Thyroid gland (tissue), 4 donors: ENCODE measurements at regions not wholly inside any gene's neighbourhood (a gene's known extent, or its start where the extent isn't known, plus 50 kb on each side); places are given as distances from the start of the nearest gene placed in this dataset.
"Not testable (repeated sequence)": the region's sequence is repeated elsewhere in the genome, so short reads cannot be mapped to it uniquely, and the experiment has no call there.

Experiments used
- DNase-seq, 2 donors: peaks; one replicate each; pipeline ENCODE4 v3.0.0-alpha.2; 2019
- H3K27ac ChIP-seq, 3 donors: fragments of 200-600 bp; sonication (generic); 1 replicate in 2 of 3; 2 replicates in 1 of 3; pipeline ENCODE4 v1.5.1; 2016 to 2019; ENCODE audit warnings: mild to moderate bottlenecking in 1 of 3, moderate library complexity in 1 of 3
- H3K27me3 ChIP-seq: fragments of 200-600 bp; sonication (generic); one replicate; pipeline ENCODE4 v1.5.1; 2019
- H3K36me3 ChIP-seq, 2 donors: fragments of 200-600 bp; sonication (generic); one replicate each; pipeline ENCODE4 v1.5.1; 2016 to 2019
- H3K4me1 ChIP-seq, 2 donors: fragments of 200-600 bp; sonication (generic); one replicate each; pipeline ENCODE4 v1.5.1; 2017 to 2019
- H3K4me3 ChIP-seq, 3 donors: fragments of 200-600 bp; sonication (generic); replicated peaks in 1 of 3; 1 replicate in 2 of 3; 2 replicates in 1 of 3; pipeline ENCODE4 v1.5.1; 2016; ENCODE audit warnings: mild to moderate bottlenecking in 1 of 3
- H3K9me3 ChIP-seq: fragments of 200-600 bp; sonication (generic); one replicate; pipeline ENCODE4 v1.5.1; 2017
- POLR2A ChIP-seq, 2 donors: fragments of 450-650 bp; IDR thresholded peaks; one replicate each; pipeline ENCODE4 v1.6.1; 2017; ENCODE audit warnings: antibody characterized with exemption in 2 of 2, mild to moderate bottlenecking in 2 of 2, moderate library complexity in 1 of 2
- WGBS, 2 donors: methylation state at CpG; one replicate each; pipeline ENCODE4 v1.1.5; 2017; 5-methylcytosine and 5-hydroxymethylcytosine counted together
- intact Hi-C: fragments of 100-400 bp; cut with DNase I; formaldehyde crosslinking; loops from one replicate; pipeline ENCODE4 v1.15.1; 2023
- TF ChIP-seq, protein P1 (sequence below), 6 experiments: fragments of 200-600 bp in 3 of 6; fragments of 450-650 bp in 3 of 6; sonication (generic) in 3 of 6; IDR thresholded peaks; one replicate each; pipeline ENCODE4 v1.5.1; 2016 to 2019; ENCODE audit warnings: antibody characterized with exemption in 6 of 6, mild to moderate bottlenecking in 2 of 6, inconsistent platforms in 1 of 6, moderate library complexity in 1 of 6

DNA sequence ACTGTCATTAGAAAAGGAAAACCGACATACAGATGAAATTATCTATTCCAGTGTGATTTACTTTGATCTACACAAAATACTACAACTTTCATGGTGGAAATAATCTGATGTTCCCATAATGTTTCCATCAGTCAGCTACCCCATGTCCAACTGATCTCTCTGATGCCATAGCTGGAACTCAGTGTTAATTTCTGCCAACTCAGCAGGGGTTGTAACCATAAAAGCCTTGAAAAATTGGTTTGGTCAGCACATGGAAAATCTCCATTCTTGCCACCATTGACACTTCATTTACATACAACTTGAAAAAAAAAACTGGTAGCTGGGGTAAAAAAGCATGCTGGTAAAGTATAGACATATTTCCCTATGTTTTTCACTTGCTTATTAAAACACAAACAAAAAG is 1463.7 kb downstream of the OTOL1 start:
- no peak for DNase-seq
- H3K27ac ChIP-seq: no peak overlapping the region
- no peaks in the 10 kb centered on the region for H3K4me1 ChIP-seq
- H3K4me3 ChIP-seq: no peak overlapping the region
- H3K27me3 ChIP-seq: no peaks in the 10 kb centered on the region
- no peaks in the 10 kb centered on the region for H3K36me3 ChIP-seq
- intact Hi-C loops: no loop called here
- H3K9me3 ChIP-seq: no peaks in the 10 kb centered on the region
- no peak for TF ChIP-seq POLR2A (IDR thresholded peaks at IDR 0.05)
- WGBS, 2 donors: 54 to 86% methylated on average over 1 of the region's 1 CpG

DNA sequence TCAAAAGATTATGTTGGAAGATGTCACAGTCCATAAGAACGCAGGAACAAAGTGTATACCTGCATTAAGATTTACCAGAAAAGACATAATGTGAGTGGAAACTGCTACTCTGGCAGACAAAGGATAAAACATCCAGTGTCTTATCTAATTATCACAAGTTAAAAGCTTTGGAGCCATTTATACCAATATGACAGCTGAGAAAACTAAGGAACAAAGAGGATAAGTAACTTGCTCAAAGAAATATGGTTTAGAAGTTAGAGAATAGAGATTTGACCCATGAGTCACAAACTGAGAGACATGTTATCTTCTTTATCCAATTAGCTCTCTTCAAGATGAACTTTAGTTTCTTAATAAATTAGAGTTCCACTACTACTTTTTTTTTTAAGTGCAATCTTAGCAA is 1473.7 kb downstream of the OTOL1 start:
- Histone ChIP-seq H3K9me3 (no peaks in the 10 kb centered on the region), H3K27me3 (no peaks in the 10 kb centered on the region), H3K27ac (no peak overlapping the region), H3K36me3 (no peaks in the 10 kb centered on the region), H3K4me1 (no peaks in the 10 kb centered on the region), H3K4me3 (no peak overlapping the region)
- DNase-seq: no peak
- TF ChIP-seq, protein P1, sequence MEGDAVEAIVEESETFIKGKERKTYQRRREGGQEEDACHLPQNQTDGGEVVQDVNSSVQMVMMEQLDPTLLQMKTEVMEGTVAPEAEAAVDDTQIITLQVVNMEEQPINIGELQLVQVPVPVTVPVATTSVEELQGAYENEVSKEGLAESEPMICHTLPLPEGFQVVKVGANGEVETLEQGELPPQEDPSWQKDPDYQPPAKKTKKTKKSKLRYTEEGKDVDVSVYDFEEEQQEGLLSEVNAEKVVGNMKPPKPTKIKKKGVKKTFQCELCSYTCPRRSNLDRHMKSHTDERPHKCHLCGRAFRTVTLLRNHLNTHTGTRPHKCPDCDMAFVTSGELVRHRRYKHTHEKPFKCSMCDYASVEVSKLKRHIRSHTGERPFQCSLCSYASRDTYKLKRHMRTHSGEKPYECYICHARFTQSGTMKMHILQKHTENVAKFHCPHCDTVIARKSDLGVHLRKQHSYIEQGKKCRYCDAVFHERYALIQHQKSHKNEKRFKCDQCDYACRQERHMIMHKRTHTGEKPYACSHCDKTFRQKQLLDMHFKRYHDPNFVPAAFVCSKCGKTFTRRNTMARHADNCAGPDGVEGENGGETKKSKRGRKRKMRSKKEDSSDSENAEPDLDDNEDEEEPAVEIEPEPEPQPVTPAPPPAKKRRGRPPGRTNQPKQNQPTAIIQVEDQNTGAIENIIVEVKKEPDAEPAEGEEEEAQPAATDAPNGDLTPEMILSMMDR (IDR thresholded peaks at IDR 0.05): no peak
- TF ChIP-seq POLR2A (IDR thresholded peaks at IDR 0.05): no peak
- intact Hi-C loops: no loop called here
- WGBS, 2 donors: 92 to 94% methylated on average over 1 of the region's 1 CpG

DNA sequence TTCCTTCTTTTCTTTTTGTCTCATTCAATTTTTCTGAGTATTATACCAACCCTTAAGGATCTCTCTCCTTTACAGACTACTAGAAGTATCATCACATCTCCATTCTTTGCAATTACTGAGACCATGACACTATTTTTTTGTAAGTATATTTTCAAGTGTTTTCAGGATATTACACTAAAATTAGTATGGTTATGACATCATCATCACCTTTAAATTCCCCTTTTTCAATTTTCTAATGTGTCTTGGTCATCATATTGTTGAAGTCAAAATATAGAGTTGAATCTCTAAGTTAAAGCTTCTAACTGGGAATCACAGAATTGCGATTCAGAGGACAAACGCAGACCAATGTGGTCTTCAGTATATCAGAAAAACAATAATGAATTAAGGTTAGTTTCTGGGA is 1475.1 kb downstream of the OTOL1 start:
- H3K4me3 ChIP-seq: no peak overlapping the region
- DNase-seq: no peak
- H3K27me3 ChIP-seq: no peaks in the 10 kb centered on the region
- TF ChIP-seq, protein P1 (IDR thresholded peaks at IDR 0.05): no peak
- no peak for TF ChIP-seq POLR2A (IDR thresholded peaks at IDR 0.05)
- intact Hi-C loops: no loop called here
- H3K4me1 ChIP-seq: no peaks in the 10 kb centered on the region
- H3K9me3 ChIP-seq: no peaks in the 10 kb centered on the region
- 89 to 90% methylated on average over 2 of the region's 2 CpGs for WGBS, 2 donors
- H3K27ac ChIP-seq: no peak overlapping the region
- H3K36me3 ChIP-seq: no peaks in the 10 kb centered on the region

DNA sequence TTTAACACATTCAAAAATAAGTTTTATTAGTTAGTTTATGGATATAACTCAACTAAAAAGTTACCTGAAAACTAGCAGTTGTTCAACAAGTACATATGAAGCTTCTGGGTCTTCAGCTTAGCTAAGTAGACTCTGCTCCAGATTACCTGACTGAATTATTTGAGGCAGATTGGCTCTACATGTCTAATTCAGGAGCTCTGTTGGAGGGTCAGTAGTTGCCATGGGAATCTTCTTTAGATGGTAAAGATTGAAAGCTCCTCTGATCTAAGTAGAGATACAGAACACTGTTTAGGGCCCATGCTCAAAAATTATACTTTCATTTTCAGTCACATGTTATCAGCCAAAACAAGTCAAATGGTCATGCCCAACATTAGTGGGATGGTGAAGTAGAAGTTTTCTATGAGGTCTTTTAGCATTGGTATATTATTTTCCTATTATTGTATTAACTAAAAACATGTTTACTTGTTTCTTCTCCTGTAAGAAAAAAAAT is 1476.9 kb downstream of the OTOL1 start:
- TF ChIP-seq POLR2A (IDR thresholded peaks at IDR 0.05): no peak
- TF ChIP-seq, protein P1 (IDR thresholded peaks at IDR 0.05): no peak
- DNase-seq: no peak
- Histone ChIP-seq H3K27me3 (no peaks in the 10 kb centered on the region), H3K9me3 (no peaks in the 10 kb centered on the region), H3K27ac (no peak overlapping the region), H3K4me1 (no peaks in the 10 kb centered on the region), H3K4me3 (no peak overlapping the region), H3K36me3 (no peaks in the 10 kb centered on the region)
- intact Hi-C loops: no loop called here

DNA sequence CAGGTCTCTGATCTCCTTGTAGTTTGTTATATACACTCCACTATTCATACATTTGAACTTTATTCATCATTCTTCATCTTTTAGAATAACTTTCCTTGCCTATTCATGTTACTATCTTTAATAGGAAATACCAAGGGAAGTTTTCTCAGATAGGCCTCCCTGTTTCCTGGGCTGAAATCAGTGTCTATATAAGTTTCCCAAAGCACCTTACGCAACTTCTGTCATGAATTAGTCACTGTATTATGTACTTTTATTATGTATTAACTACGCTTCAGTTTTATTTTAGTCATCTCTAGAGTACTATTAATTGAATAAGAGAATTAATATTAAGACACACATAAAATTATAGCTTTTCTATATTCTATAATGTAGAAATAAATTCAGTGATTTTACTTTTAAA is 1481.5 kb downstream of the OTOL1 start:
- TF ChIP-seq POLR2A (IDR thresholded peaks at IDR 0.05): no peak
- TF ChIP-seq, protein P1 (IDR thresholded peaks at IDR 0.05): no peak
- Histone ChIP-seq H3K27me3 (no peaks in the 10 kb centered on the region), H3K4me3 (no peak overlapping the region), H3K4me1 (no peaks in the 10 kb centered on the region), H3K9me3 (no peaks in the 10 kb centered on the region), H3K27ac (no peak overlapping the region), H3K36me3 (no peaks in the 10 kb centered on the region)
- 90 to 95% methylated on average over 2 of the region's 2 CpGs for WGBS, 2 donors
- intact Hi-C loops: no loop called here
- DNase-seq: no peak

DNA sequence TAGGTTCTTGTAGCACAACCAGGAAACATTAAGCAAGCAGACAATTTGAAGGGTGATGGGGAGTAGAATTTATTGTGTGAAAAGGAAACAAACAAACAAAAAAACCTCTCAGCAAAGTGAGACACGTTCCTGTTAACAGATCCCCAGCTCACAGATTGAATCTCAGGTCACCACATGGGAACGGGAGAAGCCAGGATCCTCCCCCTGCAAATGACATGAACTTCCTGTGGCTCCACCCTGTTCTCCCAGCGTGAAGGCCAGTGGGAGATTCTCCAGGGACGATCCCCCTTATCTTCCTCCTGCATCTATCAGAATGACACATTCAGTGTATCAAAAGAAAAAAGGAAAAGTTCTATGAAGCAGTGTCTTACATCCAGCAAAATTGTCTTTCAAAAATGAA is 1488.1 kb downstream of the OTOL1 start:
- intact Hi-C loops: no loop called here
- no peak for TF ChIP-seq POLR2A (IDR thresholded peaks at IDR 0.05)
- TF ChIP-seq, protein P1 (IDR thresholded peaks at IDR 0.05): no peak
- Histone ChIP-seq H3K4me3 (no peak overlapping the region), H3K27me3 (no peaks in the 10 kb centered on the region), H3K27ac (no peak overlapping the region), H3K36me3 (no peaks in the 10 kb centered on the region), H3K4me1 (no peaks in the 10 kb centered on the region), H3K9me3 (no peaks in the 10 kb centered on the region)
- WGBS, 2 donors: 23 to 26% methylated on average over 4 of the region's 4 CpGs
- DNase-seq: no peak

DNA sequence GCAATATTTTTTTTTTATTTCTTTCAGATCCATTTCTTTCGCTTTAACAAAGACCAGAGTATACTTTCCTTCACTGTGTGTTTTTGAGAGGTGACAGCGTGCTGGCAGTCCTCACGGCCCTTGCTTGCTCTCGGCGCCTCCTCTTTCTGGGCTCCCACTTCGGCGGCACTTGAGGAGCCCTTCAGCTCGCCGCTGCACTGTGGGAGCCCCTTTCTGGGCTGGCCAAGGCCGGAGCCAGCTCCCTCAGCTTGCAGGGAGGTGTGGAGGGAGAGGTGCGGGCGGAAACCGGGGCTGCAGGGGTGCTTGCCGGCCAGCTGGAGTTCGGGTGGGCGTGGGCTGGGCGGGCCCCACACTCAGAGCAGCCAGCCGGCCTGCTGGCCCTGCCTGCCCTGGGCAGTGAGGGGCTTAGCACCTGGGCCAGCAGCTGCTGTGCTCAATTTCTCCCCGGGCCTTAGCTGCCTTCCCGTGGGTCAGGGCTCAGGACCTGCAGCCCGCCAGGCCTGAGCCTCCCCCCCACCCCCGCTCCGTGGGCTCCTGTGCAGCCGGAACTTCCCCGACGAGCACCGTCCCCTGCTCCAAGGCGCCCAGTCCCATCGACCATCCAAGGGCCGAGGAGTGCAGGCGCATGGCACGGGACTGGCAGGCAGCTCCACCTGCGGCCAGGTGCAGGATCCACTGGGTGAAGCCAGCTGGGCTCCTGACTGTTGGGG is 1490.6 kb downstream of the OTOL1 start:
- intact Hi-C loops, H3K36me3 ChIP-seq, H3K27ac ChIP-seq, H3K9me3 ChIP-seq, H3K27me3 ChIP-seq, H3K4me3 ChIP-seq, DNase-seq, H3K4me1 ChIP-seq: not testable (repeated sequence)
- WGBS, 2 donors: 74 to 89% methylated on average over 22 to 30 of the region's 33 CpGs
